HepG2 (cell line): ENCODE measurements at regions not wholly inside any gene's neighbourhood (a gene's known extent, or its start where the extent isn't known, plus 50 kb on each side); places are given as distances from the start of the nearest gene placed in this dataset.
A peak's percentile ranks its signal among the peaks of the same experiment; 100 is the strongest.

Experiments
- CBX5 ChIP-seq: sonication (generic); formaldehyde crosslinking; IDR thresholded peaks from 2 replicates; pipeline ENCODE4 v1.4.0; 2020; ENCODE audit warnings: missing genetic modification reagents, borderline replicate concordance
- CEBPB ChIP-seq: IDR thresholded peaks from 2 replicates; pipeline ENCODE4 v1.6.1; 2011; ENCODE audit warnings: low read depth, low read length, improper control_type of control experiment, borderline replicate concordance
- CREB1 ChIP-seq, 2 experiments: fragments of 450-650 bp in 1 of 2; IDR thresholded peaks; 2 replicates each; pipeline ENCODE4 v1.6.1; 2016 to 2017; ENCODE audit warnings: control low read depth in 1 of 2, mild to moderate bottlenecking in 1 of 2, missing compliant biosample characterization in 1 of 2, missing genetic modification characterization in 1 of 2
- ELF3 ChIP-seq: IDR thresholded peaks from 2 replicates; pipeline ENCODE4 v1.6.1; 2016; ENCODE audit warnings: missing genetic modification reagents, missing compliant biosample characterization
- GZF1 ChIP-seq: sonication (generic); formaldehyde crosslinking; IDR thresholded peaks from 2 replicates; pipeline ENCODE4 v1.5.1; 2020; ENCODE audit warnings: mild to moderate bottlenecking, missing genetic modification reagents
- HMG20B ChIP-seq: conservative IDR thresholded peaks from 2 replicates; pipeline ENCODE4 v1.6.1; 2016; ENCODE audit warnings: missing genetic modification reagents, missing compliant biosample characterization
- IKZF1 ChIP-seq: fragments of 450-650 bp; IDR thresholded peaks from 2 replicates; pipeline ENCODE4 v1.7.1; 2016
- KIAA2018 ChIP-seq: sonication (generic); formaldehyde crosslinking; IDR thresholded peaks from 2 replicates; pipeline ENCODE4 v1.5.0; 2020; ENCODE audit warnings: mild to moderate bottlenecking, missing genetic modification reagents, borderline replicate concordance
- NKX3-1 ChIP-seq: sonication (generic); formaldehyde crosslinking; IDR thresholded peaks from 2 replicates; pipeline ENCODE4 v1.5.0; 2020; ENCODE audit warnings: missing genetic modification reagents
- PAX8 ChIP-seq: sonication (generic); formaldehyde crosslinking; IDR thresholded peaks from 2 replicates; pipeline ENCODE4 v1.8.0; 2022; ENCODE audit warnings: mild to moderate bottlenecking, missing genetic modification reagents, borderline replicate concordance
- SRF ChIP-seq: IDR thresholded peaks from 2 replicates; pipeline ENCODE4 v1.6.1; 2011; ENCODE audit warnings: mild to moderate bottlenecking, low read depth, low read length, moderate library complexity
- ZFP62 ChIP-seq: sonication (generic); formaldehyde crosslinking; IDR thresholded peaks from 2 replicates; pipeline ENCODE4 v1.4.0; 2020; ENCODE audit warnings: missing genetic modification reagents
- ZNF136 ChIP-seq: sonication (generic); formaldehyde crosslinking; IDR thresholded peaks from 2 replicates; pipeline ENCODE4 v1.8.1; 2022; ENCODE audit warnings: low read depth, mild to moderate bottlenecking, moderate library complexity, missing genetic modification reagents
- ZNF230 ChIP-seq: sonication (generic); formaldehyde crosslinking; IDR thresholded peaks from 2 replicates; pipeline ENCODE4 v1.4.0; 2020; ENCODE audit warnings: mild to moderate bottlenecking, missing genetic modification reagents
- ZNF552 ChIP-seq: sonication (generic); formaldehyde crosslinking; IDR thresholded peaks from 2 replicates; pipeline ENCODE4 v1.9.0; 2022; ENCODE audit warnings: missing genetic modification reagents, mild to moderate bottlenecking, borderline replicate concordance
- ZNF678 ChIP-seq: sonication (generic); formaldehyde crosslinking; IDR thresholded peaks from 2 replicates; pipeline ENCODE4 v1.4.0; 2020; ENCODE audit warnings: mild to moderate bottlenecking, missing genetic modification reagents
- TF ChIP-seq, protein P1 (sequence below): sonication (generic); formaldehyde crosslinking; IDR thresholded peaks from 2 replicates; pipeline ENCODE4 v1.4.0; 2020; ENCODE audit warnings: mild to moderate bottlenecking, missing genetic modification reagents, borderline replicate concordance
- TF ChIP-seq, protein P2 (sequence below): sonication (generic); formaldehyde crosslinking; IDR thresholded peaks from 2 replicates; pipeline ENCODE4 v1.4.0; 2020; ENCODE audit warnings: missing genetic modification reagents, borderline replicate concordance

- TF ChIP-seq CREB1 (IDR thresholded peaks at IDR 0.05) (peak; percentile 74), CREB1 (CRISPR knock-in tag; IDR thresholded peaks at IDR 0.05) (peak; percentile 61), CBX5 (CRISPR knock-in tag) (peak; percentile 85), ZFP62 (CRISPR knock-in tag) (no peak), CEBPB (peak; percentile 51; the same call in 1 of the 2 replicates), NKX3-1 (CRISPR knock-in tag) (no peak), PAX8 (0 out of 2 replicates have a peak, but pooled peaks have one; percentile 26), IKZF1 (no peak), ZNF136 (CRISPR knock-in tag) (no peak), HMG20B (peak; percentile 90), ZNF552 (CRISPR knock-in tag) (no peak), ZNF678 (CRISPR knock-in tag) (no peak), KIAA2018 (no peak), ELF3 (CRISPR knock-in tag) (peak; percentile 46; the same call in 1 of the 2 replicates), SRF (no peak), GZF1 (CRISPR knock-in tag) (no peak), ZNF230 (CRISPR knock-in tag) (no peak)
- TF ChIP-seq, protein P1, sequence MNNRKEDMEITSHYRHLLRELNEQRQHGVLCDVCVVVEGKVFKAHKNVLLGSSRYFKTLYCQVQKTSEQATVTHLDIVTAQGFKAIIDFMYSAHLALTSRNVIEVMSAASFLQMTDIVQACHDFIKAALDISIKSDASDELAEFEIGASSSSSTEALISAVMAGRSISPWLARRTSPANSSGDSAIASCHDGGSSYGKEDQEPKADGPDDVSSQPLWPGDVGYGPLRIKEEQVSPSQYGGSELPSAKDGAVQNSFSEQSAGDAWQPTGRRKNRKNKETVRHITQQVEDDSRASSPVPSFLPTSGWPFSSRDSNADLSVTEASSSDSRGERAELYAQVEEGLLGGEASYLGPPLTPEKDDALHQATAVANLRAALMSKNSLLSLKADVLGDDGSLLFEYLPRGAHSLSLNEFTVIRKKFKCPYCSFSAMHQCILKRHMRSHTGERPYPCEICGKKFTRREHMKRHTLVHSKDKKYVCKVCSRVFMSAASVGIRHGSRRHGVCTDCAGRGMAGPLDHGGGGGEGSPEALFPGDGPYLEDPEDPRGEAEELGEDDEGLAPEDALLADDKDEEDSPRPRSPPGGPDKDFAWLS: no peak
- TF ChIP-seq, protein P2, sequence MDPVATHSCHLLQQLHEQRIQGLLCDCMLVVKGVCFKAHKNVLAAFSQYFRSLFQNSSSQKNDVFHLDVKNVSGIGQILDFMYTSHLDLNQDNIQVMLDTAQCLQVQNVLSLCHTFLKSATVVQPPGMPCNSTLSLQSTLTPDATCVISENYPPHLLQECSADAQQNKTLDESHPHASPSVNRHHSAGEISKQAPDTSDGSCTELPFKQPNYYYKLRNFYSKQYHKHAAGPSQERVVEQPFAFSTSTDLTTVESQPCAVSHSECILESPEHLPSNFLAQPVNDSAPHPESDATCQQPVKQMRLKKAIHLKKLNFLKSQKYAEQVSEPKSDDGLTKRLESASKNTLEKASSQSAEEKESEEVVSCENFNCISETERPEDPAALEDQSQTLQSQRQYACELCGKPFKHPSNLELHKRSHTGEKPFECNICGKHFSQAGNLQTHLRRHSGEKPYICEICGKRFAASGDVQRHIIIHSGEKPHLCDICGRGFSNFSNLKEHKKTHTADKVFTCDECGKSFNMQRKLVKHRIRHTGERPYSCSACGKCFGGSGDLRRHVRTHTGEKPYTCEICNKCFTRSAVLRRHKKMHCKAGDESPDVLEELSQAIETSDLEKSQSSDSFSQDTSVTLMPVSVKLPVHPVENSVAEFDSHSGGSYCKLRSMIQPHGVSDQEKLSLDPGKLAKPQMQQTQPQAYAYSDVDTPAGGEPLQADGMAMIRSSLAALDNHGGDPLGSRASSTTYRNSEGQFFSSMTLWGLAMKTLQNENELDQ (CRISPR knock-in tag): no peak
Observed at GRCh38 chr20:23270382-23270911, 80.1 kb upstream of the NXT1 start (continued).
